CD4-positive, alpha-beta T cell (primary cell): ENCODE measurements at regions not wholly inside any gene's neighbourhood (a gene's known extent, or its start where the extent isn't known, plus 50 kb on each side); places are given as distances from the start of the nearest gene placed in this dataset.

Experiments
- ATAC-seq: fragments of 200-7000 bp; cut with Tn5 transposase; one replicate; pipeline ENCODE4 v1.10.0; 2022; ENCODE audit warnings: mild to moderate bottlenecking; ENCODE audit not compliant: poor library complexity
- CTCF ChIA-PET: fragments of 350-600 bp; sonication (Branson Sonifier 250); formaldehyde crosslinking; loops from one replicate; lab custom pipeline; 2021; ENCODE audit warnings: antibody characterized with exemption, inconsistent platforms; lab: Charles Lee
- POLR2A ChIA-PET: fragments of 350-600 bp; sonication (Branson Sonifier 250); formaldehyde crosslinking; loops from one replicate; lab custom pipeline; 2021; ENCODE audit warnings: antibody characterized with exemption, inconsistent platforms; lab: Charles Lee
- DNase-seq, 14 experiments: peaks; one replicate each; pipeline ENCODE4 v3.0.0-alpha.2; 2013 to 2020; ENCODE audit warnings: mixed read lengths in 2 of 14
- H3K27ac ChIP-seq, 2 donors: one replicate each; pipeline versions ENCODE4 v1.5.1 to v1.7.0; 2013; ENCODE audit warnings: low read length in 2 of 2, low read depth in 1 of 2, mild to moderate bottlenecking in 1 of 2
- H3K27me3 ChIP-seq, 2 experiments: 1 replicate in 1 of 2; 2 replicates in 1 of 2; pipeline versions ENCODE4 v1.6.1 to v1.7.0; 2013; ENCODE audit warnings: low read length in 2 of 2, control low read depth in 1 of 2, mild to moderate bottlenecking in 1 of 2, moderate library complexity in 1 of 2; ENCODE audit not compliant: insufficient read depth in 2 of 2, control insufficient read depth in 1 of 2
- H3K36me3 ChIP-seq: one replicate; pipeline ENCODE4 v1.6.1; 2013; ENCODE audit warnings: low read length, control low read depth; ENCODE audit not compliant: insufficient read depth
- H3K4me1 ChIP-seq: one replicate; pipeline ENCODE4 v1.6.1; 2013; ENCODE audit warnings: low read length, control low read depth; ENCODE audit not compliant: insufficient read depth
- H3K4me3 ChIP-seq: one replicate; pipeline ENCODE4 v1.5.1; 2013; ENCODE audit warnings: mild to moderate bottlenecking, low read length, moderate library complexity
- H3K9me3 ChIP-seq, 2 experiments: 1 replicate in 1 of 2; 2 replicates in 1 of 2; pipeline versions ENCODE4 v1.6.1 to v1.7.0; 2013; ENCODE audit warnings: low read length in 2 of 2, mild to moderate bottlenecking in 2 of 2, control low read depth in 1 of 2, moderate library complexity in 1 of 2; ENCODE audit not compliant: control insufficient read depth in 1 of 2, insufficient read depth in 1 of 2
- H3K27ac Mint-ChIP-seq: one replicate; pipeline ENCODE4 v1.8.0; 2020; ENCODE audit warnings: mixed read lengths
- H3K27me3 Mint-ChIP-seq: one replicate; pipeline ENCODE4 v1.8.0; 2021; ENCODE audit warnings: mixed read lengths
- H3K36me3 Mint-ChIP-seq: one replicate; pipeline ENCODE4 v1.8.0; 2021; ENCODE audit warnings: low read depth, mixed read lengths
- H3K4me1 Mint-ChIP-seq: one replicate; pipeline ENCODE4 v1.8.0; 2021; ENCODE audit warnings: low read depth, mixed read lengths
- H3K4me3 Mint-ChIP-seq: one replicate; pipeline ENCODE4 v1.8.0; 2020; ENCODE audit warnings: mild to moderate bottlenecking, mixed read lengths
- H3K9me3 Mint-ChIP-seq: one replicate; pipeline ENCODE4 v1.8.0; 2020; ENCODE audit warnings: mixed read lengths
- CTCF ChIP-seq: fragments of 200-600 bp; IDR thresholded peaks from one replicate; pipeline ENCODE4 v1.8.0; 2022; ENCODE audit warnings: antibody characterized with exemption, mild to moderate bottlenecking
- intact Hi-C, 2 experiments: fragments of 100-400 bp; cut with DNase I in 1 of 2; cut with micrococcal nuclease in 1 of 2; formaldehyde crosslinking; loops; one replicate each; pipeline versions ENCODE4 v1.15.1 to v1.9.0; 2023 to 2025; cut with DNase I, micrococcal nuclease

GRCh38 chr22:26884921-26885320 is 227.5 kb downstream of the MIAT start:
- DNase-seq (no peak), ATAC-seq (no peak)
- CTCF ChIA-PET, result no interaction called here
- no peak overlapping the region for H3K4me3 Mint-ChIP-seq
- H3K36me3 ChIP-seq, result peaks cover 15% of the 10 kb centered on the region
- intact Hi-C loops, result no loop called here
- no peaks in the 10 kb centered on the region for H3K4me1 Mint-ChIP-seq
- no peak for TF ChIP-seq CTCF
- H3K4me1 ChIP-seq, result no peaks in the 10 kb centered on the region
- no peak overlapping the region for H3K27ac Mint-ChIP-seq
- H3K27me3 Mint-ChIP-seq, result no peaks in the 10 kb centered on the region
- no peak overlapping the region for H3K4me3 ChIP-seq
- no peak overlapping the region for H3K27ac ChIP-seq
- no peaks in the 10 kb centered on the region for H3K27me3 ChIP-seq
- H3K9me3 ChIP-seq, result no peaks in the 10 kb centered on the region
- no peaks in the 10 kb centered on the region for H3K9me3 Mint-ChIP-seq
- H3K36me3 Mint-ChIP-seq, result peaks cover 52% of the 10 kb centered on the region
- POLR2A ChIA-PET, result no interaction called here

- ATAC-seq (no peak), DNase-seq (no peak)
- Histone ChIP-seq H3K4me1 (no peaks in the 10 kb centered on the region), H3K36me3 (peaks cover 15% of the 10 kb centered on the region), H3K27me3 (no peaks in the 10 kb centered on the region), H3K9me3 (no peaks in the 10 kb centered on the region), H3K27ac (no peak overlapping the region), H3K4me3 (no peak overlapping the region)
- Mint-ChIP-seq H3K4me3 (no peak overlapping the region), H3K27ac (no peak overlapping the region), H3K9me3 (no peaks in the 10 kb centered on the region), H3K4me1 (no peaks in the 10 kb centered on the region), H3K36me3 (peaks cover 47% of the 10 kb centered on the region), H3K27me3 (no peaks in the 10 kb centered on the region)
- intact Hi-C loops, result no loop called here
- ChIA-PET POLR2A (no interaction called here), CTCF (no interaction called here)
- TF ChIP-seq CTCF, result no peak
Observed at GRCh38 chr22:26885441-26886261, 228.3 kb downstream of the MIAT start.

- Histone ChIP-seq H3K27ac (no peak overlapping the region), H3K36me3 (peaks cover 13% of the 10 kb centered on the region), H3K27me3 (no peaks in the 10 kb centered on the region), H3K4me1 (no peaks in the 10 kb centered on the region), H3K4me3 (no peak overlapping the region), H3K9me3 (no peaks in the 10 kb centered on the region)
- CTCF ChIA-PET, result no interaction called here
- Mint-ChIP-seq H3K4me1 (no peaks in the 10 kb centered on the region), H3K27me3 (peaks cover 10% of the 10 kb centered on the region), H3K9me3 (no peaks in the 10 kb centered on the region), H3K36me3 (peaks cover 34% of the 10 kb centered on the region), H3K4me3 (no peak overlapping the region), H3K27ac (no peak overlapping the region)
- intact Hi-C loops, result no loop called here
- DNase-seq, result no peak
- no peak for TF ChIP-seq CTCF
- POLR2A ChIA-PET, result no interaction called here
- no peak for ATAC-seq
Observed at GRCh38 chr22:26887456-26887855, 230.1 kb downstream of the MIAT start.
